H9 (cell line): ENCODE measurements at regions not wholly inside any gene's neighbourhood (a gene's known extent, or its start where the extent isn't known, plus 50 kb on each side); places are given as distances from the start of the nearest gene placed in this dataset.

Experiments
- DNase-seq: peaks from one replicate; pipeline ENCODE4 v3.0.0-alpha.2; 2017
- H2AFZ ChIP-seq: one replicate; pipeline ENCODE4 v1.6.1; 2013; ENCODE audit warnings: mild to moderate bottlenecking, low read length, control low read depth, moderate library complexity
- H2AK5ac ChIP-seq: 2 replicates; pipeline ENCODE4 v1.6.1; 2013; ENCODE audit warnings: low read length, control low read depth, mixed read lengths; ENCODE audit not compliant: insufficient read length
- H2BK120ac ChIP-seq: one replicate; pipeline ENCODE4 v1.6.1; 2013; ENCODE audit warnings: low read depth, mild to moderate bottlenecking, low read length, control low read depth, inconsistent platforms; ENCODE audit not compliant: poor library complexity, severe bottlenecking
- H2BK12ac ChIP-seq: 2 replicates; pipeline ENCODE4 v1.6.1; 2013; ENCODE audit warnings: low read length, control low read depth, mixed read lengths, low read depth; ENCODE audit not compliant: insufficient read length
- H2BK15ac ChIP-seq: 2 replicates; pipeline ENCODE4 v1.6.1; 2013; ENCODE audit warnings: low read depth, low read length, control low read depth
- H2BK20ac ChIP-seq: one replicate; pipeline ENCODE4 v1.6.1; 2013; ENCODE audit warnings: low read depth, mild to moderate bottlenecking, low read length, control low read depth, inconsistent platforms; ENCODE audit not compliant: poor library complexity, severe bottlenecking
- H2BK5ac ChIP-seq: 2 replicates; pipeline ENCODE4 v1.6.1; 2013; ENCODE audit warnings: low read length, control low read depth, mixed read lengths; ENCODE audit not compliant: insufficient read length
- H3K14ac ChIP-seq: 2 replicates; pipeline ENCODE4 v1.6.1; 2013; ENCODE audit warnings: low read length, control low read depth; ENCODE audit not compliant: insufficient read depth
- H3K18ac ChIP-seq: 2 replicates; pipeline ENCODE4 v1.6.1; 2013; ENCODE audit warnings: low read depth, mild to moderate bottlenecking, mixed read lengths, low read length, control low read depth; ENCODE audit not compliant: insufficient read length
- H3K23ac ChIP-seq: 2 replicates; pipeline ENCODE4 v1.6.1; 2013; ENCODE audit warnings: low read length, control low read depth, mixed read lengths, low read depth; ENCODE audit not compliant: insufficient read length
- H3K23me2 ChIP-seq: 2 replicates; pipeline ENCODE4 v1.6.1; 2013; ENCODE audit warnings: low read depth, mild to moderate bottlenecking, mixed read lengths, low read length, control low read depth; ENCODE audit not compliant: insufficient read length, poor library complexity, severe bottlenecking
- H3K27ac ChIP-seq: 2 replicates; pipeline ENCODE4 v1.5.1; 2013; ENCODE audit warnings: low read length, control low read depth, mixed read lengths, low read depth; ENCODE audit not compliant: insufficient read length
- H3K27me3 ChIP-seq: 2 replicates; pipeline ENCODE4 v1.6.1; 2013; ENCODE audit warnings: low read length, control low read depth, inconsistent platforms; ENCODE audit not compliant: insufficient read depth
- H3K4ac ChIP-seq: 2 replicates; pipeline ENCODE4 v1.6.1; 2013; ENCODE audit warnings: low read depth, mild to moderate bottlenecking, control low read depth, inconsistent platforms, low read length, moderate library complexity
- H3K4me1 ChIP-seq: 2 replicates; pipeline ENCODE4 v1.6.1; 2013; ENCODE audit warnings: low read length, control low read depth, inconsistent platforms; ENCODE audit not compliant: insufficient read depth
- H3K4me2 ChIP-seq: 2 replicates; pipeline ENCODE4 v1.6.1; 2013; ENCODE audit warnings: low read length, control low read depth, mixed read lengths; ENCODE audit not compliant: insufficient read length, insufficient read depth
- H3K56ac ChIP-seq: 2 replicates; pipeline ENCODE4 v1.6.1; 2013; ENCODE audit warnings: low read depth, mild to moderate bottlenecking, mixed read lengths, low read length, control low read depth; ENCODE audit not compliant: insufficient read length
- H3K79me1 ChIP-seq: 2 replicates; pipeline ENCODE4 v1.6.1; 2013; ENCODE audit warnings: low read depth, mild to moderate bottlenecking, moderate library complexity, low read length, control low read depth, inconsistent platforms; ENCODE audit not compliant: insufficient read depth, poor library complexity, severe bottlenecking
- H3K79me2 ChIP-seq: 2 replicates; pipeline ENCODE4 v1.6.1; 2013; ENCODE audit warnings: low read length, control low read depth, inconsistent platforms; ENCODE audit not compliant: insufficient read depth
- H3K9ac ChIP-seq: 2 replicates; pipeline ENCODE4 v1.6.1; 2013; ENCODE audit warnings: low read length, control low read depth, mixed read lengths; ENCODE audit not compliant: insufficient read length; ENCODE audit errors: extremely low read depth
- H3K9me3 ChIP-seq: one replicate; pipeline ENCODE4 v1.6.1; 2013; ENCODE audit warnings: low read depth, low read length, inconsistent platforms; ENCODE audit not compliant: control insufficient read depth
- H3T11ph ChIP-seq: one replicate; pipeline ENCODE4 v1.6.1; 2013; ENCODE audit warnings: mild to moderate bottlenecking, low read length, control low read depth, inconsistent platforms
- H4K20me1 ChIP-seq: one replicate; pipeline ENCODE4 v1.6.1; 2013; ENCODE audit not compliant: control insufficient read depth, insufficient read length, insufficient read depth
- H4K5ac ChIP-seq: 2 replicates; pipeline ENCODE4 v1.6.1; 2013; ENCODE audit warnings: low read depth, mild to moderate bottlenecking, mixed read lengths, low read length, control low read depth; ENCODE audit not compliant: insufficient read length
- H4K8ac ChIP-seq: replicated peaks from 2 replicates; pipeline ENCODE4 v1.6.1; 2013; ENCODE audit warnings: low read length, control low read depth, mixed read lengths, low read depth; ENCODE audit not compliant: insufficient read length
- H4K91ac ChIP-seq: 2 replicates; pipeline ENCODE4 v1.6.1; 2013; ENCODE audit warnings: low read depth, mild to moderate bottlenecking, moderate library complexity, mixed read lengths, low read length, control low read depth; ENCODE audit not compliant: insufficient read length
- H3K27ac Mint-ChIP-seq, 3 experiments: 2 replicates in 2 of 3; 3 replicates in 1 of 3; pipeline ENCODE4 v1.8.0; 2020 to 2021; ENCODE audit warnings: mixed read lengths in 3 of 3, mild to moderate bottlenecking in 1 of 3, moderate library complexity in 1 of 3
- H3K27me3 Mint-ChIP-seq: 2 replicates; pipeline ENCODE4 v1.8.0; 2021; ENCODE audit warnings: low read depth, mild to moderate bottlenecking, moderate library complexity, mixed read lengths
- H3K36me3 Mint-ChIP-seq, 3 experiments: 2 replicates in 2 of 3; 3 replicates in 1 of 3; pipeline ENCODE4 v1.8.0; 2020 to 2021; ENCODE audit warnings: low read depth in 3 of 3, mixed read lengths in 3 of 3; ENCODE audit not compliant: insufficient read depth in 1 of 3
- H3K4me1 Mint-ChIP-seq, 2 experiments: 2 replicates each; pipeline ENCODE4 v1.8.0; 2020; ENCODE audit warnings: mixed read lengths in 2 of 2
- H3K4me3 Mint-ChIP-seq, 2 experiments: 2 replicates in 1 of 2; 3 replicates in 1 of 2; pipeline ENCODE4 v1.8.0; 2020 to 2021; ENCODE audit warnings: mild to moderate bottlenecking in 2 of 2, mixed read lengths in 2 of 2, moderate library complexity in 1 of 2
- H3K9me3 Mint-ChIP-seq, 2 experiments: 2 replicates in 1 of 2; 3 replicates in 1 of 2; pipeline ENCODE4 v1.8.0; 2020; ENCODE audit warnings: mild to moderate bottlenecking in 2 of 2, mixed read lengths in 2 of 2, moderate library complexity in 1 of 2
- WGBS: extraction: QIAGEN DNeasy Blood & Tissue Kit; methylation state at CpG from one replicate; pipeline ENCODE4 v1.1.7; 2013; ENCODE audit warnings: missing lambda C conversion rate, low lambda C conversion rate, mixed read lengths; ENCODE audit not compliant: insufficient read length; ENCODE audit errors: extremely low coverage; 5-methylcytosine and 5-hydroxymethylcytosine counted together
- TF ChIP-seq, protein P1 (sequence below): fragments of 200-600 bp; sonication (generic); conservative IDR thresholded peaks from 3 replicates; pipeline ENCODE4 v1.8.0; 2021; ENCODE audit warnings: antibody characterized with exemption, mild to moderate bottlenecking

DNA sequence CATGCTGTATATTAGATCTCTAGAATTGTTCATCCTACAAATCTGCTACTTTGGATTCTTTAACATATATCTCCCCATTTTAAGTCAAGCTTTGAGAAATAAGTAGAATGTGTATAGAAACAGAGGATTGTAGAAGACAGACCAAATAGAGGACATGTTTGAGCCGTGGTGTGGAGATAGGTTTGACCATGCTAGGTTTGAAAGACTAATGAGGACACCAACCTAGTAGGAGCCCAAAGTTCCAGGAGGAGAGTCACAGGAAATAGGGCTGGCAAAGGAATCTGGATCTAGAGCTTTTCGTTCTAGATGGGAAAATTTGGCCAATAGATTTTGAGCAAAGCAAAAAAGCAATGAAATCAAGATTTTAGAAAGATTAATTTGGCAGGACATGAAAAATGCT, 60.5 kb upstream of the TBX20 start:
- Histone ChIP-seq H3K79me2 (no peaks in the 10 kb centered on the region), H3K4ac (no peak overlapping the region), H4K5ac (no peak overlapping the region), H2AK5ac (no peak overlapping the region), H3K23me2 (no peaks in the 10 kb centered on the region), H4K91ac (no peak overlapping the region), H2BK120ac (no peak overlapping the region), H3K23ac (no peak overlapping the region), H3K4me1 (no peaks in the 10 kb centered on the region), H3K79me1 (no peaks in the 10 kb centered on the region), H4K8ac (no peak overlapping the region), H2BK15ac (no peak overlapping the region), H2BK12ac (no peak overlapping the region), H3T11ph (no peak overlapping the region), H3K27ac (no peak overlapping the region), H3K9ac (no peak overlapping the region), H2BK5ac (no peak overlapping the region), H3K9me3 (no peaks in the 10 kb centered on the region), H3K27me3 (no peaks in the 10 kb centered on the region), H2BK20ac (no peak overlapping the region), H2AFZ (no peak overlapping the region), H3K18ac (no peak overlapping the region), H3K14ac (no peak overlapping the region), H3K4me2 (no peak overlapping the region), H3K56ac (no peak overlapping the region), H4K20me1 (no peaks in the 10 kb centered on the region)
- no peak overlapping the region for H3K4me3 Mint-ChIP-seq
- H3K36me3 Mint-ChIP-seq, result no peaks in the 10 kb centered on the region
- no peak overlapping the region for H3K27ac Mint-ChIP-seq
- TF ChIP-seq, protein P1, sequence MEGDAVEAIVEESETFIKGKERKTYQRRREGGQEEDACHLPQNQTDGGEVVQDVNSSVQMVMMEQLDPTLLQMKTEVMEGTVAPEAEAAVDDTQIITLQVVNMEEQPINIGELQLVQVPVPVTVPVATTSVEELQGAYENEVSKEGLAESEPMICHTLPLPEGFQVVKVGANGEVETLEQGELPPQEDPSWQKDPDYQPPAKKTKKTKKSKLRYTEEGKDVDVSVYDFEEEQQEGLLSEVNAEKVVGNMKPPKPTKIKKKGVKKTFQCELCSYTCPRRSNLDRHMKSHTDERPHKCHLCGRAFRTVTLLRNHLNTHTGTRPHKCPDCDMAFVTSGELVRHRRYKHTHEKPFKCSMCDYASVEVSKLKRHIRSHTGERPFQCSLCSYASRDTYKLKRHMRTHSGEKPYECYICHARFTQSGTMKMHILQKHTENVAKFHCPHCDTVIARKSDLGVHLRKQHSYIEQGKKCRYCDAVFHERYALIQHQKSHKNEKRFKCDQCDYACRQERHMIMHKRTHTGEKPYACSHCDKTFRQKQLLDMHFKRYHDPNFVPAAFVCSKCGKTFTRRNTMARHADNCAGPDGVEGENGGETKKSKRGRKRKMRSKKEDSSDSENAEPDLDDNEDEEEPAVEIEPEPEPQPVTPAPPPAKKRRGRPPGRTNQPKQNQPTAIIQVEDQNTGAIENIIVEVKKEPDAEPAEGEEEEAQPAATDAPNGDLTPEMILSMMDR, result no peak
- no CpG with 5 or more reads among the region's 2 CpGs for WGBS
- H3K4me1 Mint-ChIP-seq, result no peaks in the 10 kb centered on the region
- H3K9me3 Mint-ChIP-seq, result no peaks in the 10 kb centered on the region
- peaks cover 6% of the 10 kb centered on the region for H3K27me3 Mint-ChIP-seq
- DNase-seq, result no peak
